GM19238 (cell line): ENCODE measurements at regions not wholly inside any gene's neighbourhood (a gene's known extent, or its start where the extent isn't known, plus 50 kb on each side); places are given as distances from the start of the nearest gene placed in this dataset.
"Not testable (repeated sequence)": the region's sequence is repeated elsewhere in the genome, so short reads cannot be mapped to it uniquely, and the experiment has no call there.

ENCODE experiments used
- DNase-seq: peaks from one replicate; pipeline ENCODE4 v3.0.0; 2011; ENCODE audit warnings: low spot score; ENCODE audit not compliant: insufficient read length

GRCh38 chr16:21363550-21364223 is 85.6 kb upstream of the CRYM start:
- DNase-seq: not testable (repeated sequence)

GRCh38 chr16:21361612-21362227 is 83.6 kb upstream of the CRYM start:
- DNase-seq: not testable (repeated sequence)

- not testable (repeated sequence) for DNase-seq
Observed at GRCh38 chr16:21361045-21361444, 83.0 kb upstream of the CRYM start.

- not testable (repeated sequence) for DNase-seq
Observed at GRCh38 chr16:21359513-21359912, 81.4 kb upstream of the CRYM start.

- DNase-seq: not testable (repeated sequence)
Observed at GRCh38 chr16:21358261-21358795, 80.2 kb upstream of the CRYM start.

- not testable (repeated sequence) for DNase-seq
Observed at GRCh38 chr16:21356308-21356707, 78.2 kb upstream of the CRYM start.

GRCh38 chr16:21351433-21351832 is 73.3 kb upstream of the CRYM start:
- not testable (repeated sequence) for DNase-seq

- DNase-seq: not testable (repeated sequence)
Observed at GRCh38 chr16:21350851-21351250, 72.8 kb upstream of the CRYM start.

- DNase-seq: not testable (repeated sequence)
Observed at GRCh38 chr16:21349336-21349735, 71.2 kb upstream of the CRYM start.

- DNase-seq: not testable (repeated sequence)
Observed at GRCh38 chr16:21348815-21349214, 70.7 kb upstream of the CRYM start.

- not testable (repeated sequence) for DNase-seq
Observed at GRCh38 chr16:21347538-21347937, 69.4 kb upstream of the CRYM start.

- DNase-seq: not testable (repeated sequence)
Observed at GRCh38 chr16:21346756-21347491, 68.8 kb upstream of the CRYM start.

- not testable (repeated sequence) for DNase-seq
Observed at GRCh38 chr16:21344361-21344912, 66.3 kb upstream of the CRYM start.

- no peak for DNase-seq
Observed at GRCh38 chr16:21341101-21341500, 63.0 kb upstream of the CRYM start.

GRCh38 chr16:21339941-21340340 is 61.9 kb upstream of the CRYM start:
- DNase-seq: no peak

- DNase-seq: no peak
Observed at GRCh38 chr16:21339269-21339641, 61.2 kb upstream of the CRYM start.

GRCh38 chr16:21338537-21339268 is 60.6 kb upstream of the CRYM start:
- peak; percentile 4 for DNase-seq

GRCh38 chr16:21336231-21336630 is 58.1 kb upstream of the CRYM start:
- DNase-seq: no peak

- not testable (repeated sequence) for DNase-seq
Observed at GRCh38 chr16:21334188-21335146, 56.4 kb upstream of the CRYM start.

GRCh38 chr16:21333683-21334082 is 55.6 kb upstream of the CRYM start:
- not testable (repeated sequence) for DNase-seq
